HG02623 (cell line): ENCODE measurements at regions not wholly inside any gene's neighbourhood (a gene's known extent, or its start where the extent isn't known, plus 50 kb on each side); places are given as distances from the start of the nearest gene placed in this dataset.
"Not testable (repeated sequence)": the region's sequence is repeated elsewhere in the genome, so short reads cannot be mapped to it uniquely, and the experiment has no call there.

Source experiments
- ATAC-seq: cut with Tn5 transposase; IDR thresholded peaks from one replicate; pipeline ENCODE4 v1.9.1; 2021; ENCODE audit warnings: moderate library complexity; ENCODE audit not compliant: unreplicated experiment

GRCh38 chr5:28404363-28405071 is 1366.1 kb upstream of the CDH9 start:
- no peak for ATAC-seq

GRCh38 chr5:28403846-28404245 is 1365.5 kb upstream of the CDH9 start:
- no peak for ATAC-seq

- no peak for ATAC-seq
Measured at GRCh38 chr5:28402590-28403301, 1364.4 kb upstream of the CDH9 start.

GRCh38 chr5:28400076-28400475 is 1361.7 kb upstream of the CDH9 start:
- ATAC-seq: no peak

- ATAC-seq: no peak
Measured at GRCh38 chr5:28399211-28399610, 1360.8 kb upstream of the CDH9 start.

GRCh38 chr5:28398185-28398584 is 1359.8 kb upstream of the CDH9 start:
- no peak for ATAC-seq

GRCh38 chr5:28397502-28397941 is 1359.1 kb upstream of the CDH9 start:
- ATAC-seq: no peak

- ATAC-seq: no peak
Measured at GRCh38 chr5:28391277-28391676, 1352.9 kb upstream of the CDH9 start.

GRCh38 chr5:28390341-28390740 is 1352.0 kb upstream of the CDH9 start:
- ATAC-seq: no peak

- ATAC-seq: not testable (repeated sequence)
Measured at GRCh38 chr5:28389727-28390126, 1351.3 kb upstream of the CDH9 start.

GRCh38 chr5:28388428-28388827 is 1350.0 kb upstream of the CDH9 start:
- no peak for ATAC-seq

- ATAC-seq: no peak
Measured at GRCh38 chr5:28386712-28387111, 1348.3 kb upstream of the CDH9 start.

GRCh38 chr5:28380167-28380566 is 1341.8 kb upstream of the CDH9 start:
- ATAC-seq: no peak

GRCh38 chr5:28374492-28374967 is 1336.1 kb upstream of the CDH9 start:
- ATAC-seq: no peak

GRCh38 chr5:28370896-28371295 is 1332.5 kb upstream of the CDH9 start:
- no peak for ATAC-seq

GRCh38 chr5:28369418-28369817 is 1331.0 kb upstream of the CDH9 start:
- ATAC-seq: no peak

GRCh38 chr5:28355831-28356230 is 1317.4 kb upstream of the CDH9 start:
- no peak for ATAC-seq

- ATAC-seq: no peak
Measured at GRCh38 chr5:28346696-28347095, 1308.3 kb upstream of the CDH9 start.

GRCh38 chr5:28344836-28345433 is 1306.5 kb upstream of the CDH9 start:
- peak; percentile 73 for ATAC-seq

GRCh38 chr5:28329176-28329575 is 1290.8 kb upstream of the CDH9 start:
- no peak for ATAC-seq

- ATAC-seq: no peak
Measured at GRCh38 chr5:28328681-28329080, 1290.3 kb upstream of the CDH9 start.

- ATAC-seq: no peak
Measured at GRCh38 chr5:28324174-28324573, 1285.8 kb upstream of the CDH9 start.
